SU-DHL-6 (cell line): ENCODE measurements at regions not wholly inside any gene's neighbourhood (a gene's known extent, or its start where the extent isn't known, plus 50 kb on each side); places are given as distances from the start of the nearest gene placed in this dataset.

Experiments used
- CTCF ChIP-seq: fragments of 200-600 bp; sonication (generic); IDR thresholded peaks from one replicate; pipeline ENCODE4 v1.5.1; 2017; ENCODE audit warnings: antibody characterized with exemption, mild to moderate bottlenecking, low read length, moderate library complexity; ENCODE audit not compliant: insufficient read depth, poor library complexity, severe bottlenecking
- EZH2phosphoT487 ChIP-seq: fragments of 200-600 bp; sonication (generic), shearing (Covaris generic); conservative IDR thresholded peaks from 2 replicates; pipeline ENCODE4 v1.6.1; 2018; ENCODE audit warnings: mild to moderate bottlenecking, antibody characterized with exemption, low read length, moderate library complexity, mixed read lengths

DNA sequence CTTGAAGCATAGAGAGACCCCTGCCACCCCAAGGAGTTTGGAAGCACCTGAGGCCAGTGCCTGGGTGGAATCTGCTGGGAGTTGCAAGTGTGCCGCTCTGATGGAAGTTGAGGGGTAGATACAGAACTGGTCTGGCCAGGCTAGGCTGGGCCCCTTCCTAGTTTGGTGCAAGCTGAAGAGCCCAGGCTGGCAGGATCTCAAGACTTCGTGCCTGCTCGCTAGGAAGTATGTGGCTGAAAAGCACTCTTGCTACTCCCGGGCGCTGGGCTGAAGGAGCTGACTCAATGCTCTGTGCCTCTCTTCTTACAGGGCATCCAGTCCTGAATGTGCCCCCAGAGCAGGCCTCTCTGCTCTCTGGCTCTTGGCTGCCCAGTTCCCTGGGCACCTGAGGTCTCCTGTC, 51.7 kb upstream of the PJA1 start:
- TF ChIP-seq CTCF (no peak), EZH2phosphoT487 (no peak)
